HEK293T (cell line): ENCODE measurements at regions not wholly inside any gene's neighbourhood (a gene's known extent, or its start where the extent isn't known, plus 50 kb on each side); places are given as distances from the start of the nearest gene placed in this dataset.

Experiments
- ARNT ChIP-seq: fragments of 450-650 bp; IDR thresholded peaks from 2 replicates; pipeline ENCODE4 v1.6.1; 2017; ENCODE audit warnings: mild to moderate bottlenecking
- BHLHE40 ChIP-seq: fragments of 450-650 bp; IDR thresholded peaks from 2 replicates; pipeline ENCODE4 v1.6.1; 2016; ENCODE audit warnings: mild to moderate bottlenecking, moderate library complexity, borderline replicate concordance
- CTBP1 ChIP-seq: fragments of 450-650 bp; IDR thresholded peaks from 2 replicates; pipeline ENCODE4 v1.6.1; 2016; ENCODE audit warnings: borderline replicate concordance
- ELF4 ChIP-seq: fragments of 450-650 bp; IDR thresholded peaks from 2 replicates; pipeline ENCODE4 v1.6.1; 2017; ENCODE audit warnings: antibody characterized with exemption
- FOXK2 ChIP-seq: fragments of 450-650 bp; IDR thresholded peaks from 2 replicates; pipeline ENCODE4 v1.6.1; 2016; ENCODE audit warnings: mild to moderate bottlenecking
- FOXM1 ChIP-seq: fragments of 450-650 bp; IDR thresholded peaks from 2 replicates; pipeline ENCODE4 v1.6.1; 2017; ENCODE audit warnings: mild to moderate bottlenecking, borderline replicate concordance
- NFRKB ChIP-seq: fragments of 450-650 bp; IDR thresholded peaks from 2 replicates; pipeline ENCODE4 v1.6.1; 2016; ENCODE audit warnings: mild to moderate bottlenecking, moderate library complexity
- SP1 ChIP-seq: fragments of 450-650 bp; IDR thresholded peaks from 2 replicates; pipeline ENCODE4 v1.6.1; 2017
- SUZ12 ChIP-seq: fragments of 450-650 bp; IDR thresholded peaks from 2 replicates; pipeline ENCODE4 v1.6.1; 2016; ENCODE audit warnings: mild to moderate bottlenecking
- ZNF384 ChIP-seq: fragments of 450-650 bp; IDR thresholded peaks from 2 replicates; pipeline ENCODE4 v1.6.1; 2016
- TF ChIP-seq, protein P1 (sequence below): fragments of 450-650 bp; IDR thresholded peaks from 2 replicates; pipeline ENCODE4 v1.6.1; 2016

DNA sequence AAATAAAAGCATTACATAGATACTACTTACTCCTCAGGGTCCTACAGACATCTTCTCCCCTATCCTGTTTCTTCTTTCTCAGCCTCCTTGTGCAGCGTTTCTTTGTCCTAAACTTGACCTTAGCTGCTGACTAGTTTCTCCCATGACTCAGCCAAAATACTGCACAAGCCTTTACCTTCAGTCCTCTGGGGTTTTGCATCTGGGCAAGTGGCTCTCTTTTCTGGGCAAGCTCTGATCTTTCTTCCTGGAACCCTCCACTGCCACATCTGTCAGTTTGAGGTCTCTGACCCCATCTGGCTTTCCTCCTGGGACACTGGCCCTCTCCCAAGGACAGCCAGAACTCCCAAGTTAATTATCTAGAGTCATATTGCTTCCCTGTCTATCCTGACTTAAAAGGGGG is 838.4 kb downstream of the DHX35 start:
- no peak for TF ChIP-seq ARNT
- no peak for TF ChIP-seq SP1
- TF ChIP-seq BHLHE40 = no peak
- no peak for TF ChIP-seq FOXM1
- TF ChIP-seq SUZ12 = no peak
- TF ChIP-seq, protein P1, sequence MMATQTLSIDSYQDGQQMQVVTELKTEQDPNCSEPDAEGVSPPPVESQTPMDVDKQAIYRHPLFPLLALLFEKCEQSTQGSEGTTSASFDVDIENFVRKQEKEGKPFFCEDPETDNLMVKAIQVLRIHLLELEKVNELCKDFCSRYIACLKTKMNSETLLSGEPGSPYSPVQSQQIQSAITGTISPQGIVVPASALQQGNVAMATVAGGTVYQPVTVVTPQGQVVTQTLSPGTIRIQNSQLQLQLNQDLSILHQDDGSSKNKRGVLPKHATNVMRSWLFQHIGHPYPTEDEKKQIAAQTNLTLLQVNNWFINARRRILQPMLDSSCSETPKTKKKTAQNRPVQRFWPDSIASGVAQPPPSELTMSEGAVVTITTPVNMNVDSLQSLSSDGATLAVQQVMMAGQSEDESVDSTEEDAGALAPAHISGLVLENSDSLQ = no peak
- no peak for TF ChIP-seq ZNF384
- no peak for TF ChIP-seq NFRKB
- TF ChIP-seq CTBP1 = no peak
- no peak for TF ChIP-seq ELF4
- TF ChIP-seq FOXK2 = no peak
